Neural crest cell (in vitro differentiated cells): ENCODE measurements at regions not wholly inside any gene's neighbourhood (a gene's known extent, or its start where the extent isn't known, plus 50 kb on each side); places are given as distances from the start of the nearest gene placed in this dataset.

ENCODE experiments used
- DNase-seq: peaks from one replicate; pipeline ENCODE4 v3.0.0; 2021; ENCODE audit warnings: low read depth, mixed read lengths, low spot score
- H3K27ac Mint-ChIP-seq: one replicate; pipeline ENCODE4 v1.8.0; 2021; ENCODE audit warnings: mild to moderate bottlenecking, mixed read lengths; ENCODE audit not compliant: unreplicated experiment
- H3K27me3 Mint-ChIP-seq: 2 replicates; pipeline ENCODE4 v1.8.0; 2021; ENCODE audit warnings: low read depth, mild to moderate bottlenecking, mixed read lengths
- H3K36me3 Mint-ChIP-seq: 2 replicates; pipeline ENCODE4 v1.8.0; 2021; ENCODE audit warnings: low read depth, mild to moderate bottlenecking, mixed read lengths
- H3K4me1 Mint-ChIP-seq: 2 replicates; pipeline ENCODE4 v1.8.0; 2021; ENCODE audit warnings: mixed read lengths
- H3K4me3 Mint-ChIP-seq: one replicate; pipeline ENCODE4 v1.8.0; 2021; ENCODE audit warnings: mild to moderate bottlenecking, mixed read lengths
- H3K9me3 Mint-ChIP-seq: 2 replicates; pipeline ENCODE4 v1.8.0; 2021; ENCODE audit warnings: mixed read lengths
- CTCF ChIP-seq: fragments of 200-600 bp; sonication (generic); conservative IDR thresholded peaks from 2 replicates; pipeline ENCODE4 v1.5.0; 2021; ENCODE audit warnings: antibody characterized with exemption, mild to moderate bottlenecking

GRCh38 chr7:53418834-53419482, 383.5 kb downstream of the POM121L12 start:
- peaks cover 5% of the 10 kb centered on the region for H3K9me3 Mint-ChIP-seq
- TF ChIP-seq CTCF: no peak
- no peaks in the 10 kb centered on the region for H3K27me3 Mint-ChIP-seq
- no peak overlapping the region for H3K27ac Mint-ChIP-seq
- H3K36me3 Mint-ChIP-seq: no peaks in the 10 kb centered on the region
- no peaks in the 10 kb centered on the region for H3K4me1 Mint-ChIP-seq
- no peak overlapping the region for H3K4me3 Mint-ChIP-seq
- DNase-seq: no peak

- Mint-ChIP-seq H3K4me1 (no peaks in the 10 kb centered on the region), H3K4me3 (no peak overlapping the region), H3K36me3 (no peaks in the 10 kb centered on the region), H3K27me3 (no peaks in the 10 kb centered on the region), H3K9me3 (peaks cover 2% of the 10 kb centered on the region), H3K27ac (no peak overlapping the region)
- no peak for DNase-seq
- TF ChIP-seq CTCF: no peak
Observed at GRCh38 chr7:53420550-53420949, 385.1 kb downstream of the POM121L12 start.

DNA sequence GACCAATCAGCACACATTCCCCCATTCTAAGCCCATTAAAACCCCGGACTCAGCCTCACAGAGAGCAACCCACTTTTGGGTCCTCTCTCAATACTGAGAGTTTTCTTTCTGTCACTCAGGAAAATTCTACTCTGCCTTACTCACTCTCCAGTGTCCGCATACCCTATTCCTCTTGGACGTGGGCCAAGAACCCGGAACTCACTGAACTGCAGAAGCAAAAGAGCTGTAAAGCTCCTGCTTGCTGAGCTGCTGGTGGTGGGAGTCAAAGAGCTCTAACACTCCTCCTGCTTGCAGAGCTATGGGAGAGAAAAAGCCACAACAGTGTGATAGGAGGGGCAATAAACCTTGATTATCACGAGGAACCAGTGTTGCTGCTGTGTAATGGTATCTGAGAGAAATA, 386.9 kb downstream of the POM121L12 start:
- DNase-seq: no peak
- no peaks in the 10 kb centered on the region for H3K27me3 Mint-ChIP-seq
- no peaks in the 10 kb centered on the region for H3K9me3 Mint-ChIP-seq
- no peak overlapping the region for H3K27ac Mint-ChIP-seq
- H3K4me3 Mint-ChIP-seq: no peak overlapping the region
- peaks cover 3% of the 10 kb centered on the region for H3K4me1 Mint-ChIP-seq
- H3K36me3 Mint-ChIP-seq: no peaks in the 10 kb centered on the region
- no peak for TF ChIP-seq CTCF

- Mint-ChIP-seq H3K27ac (no peak overlapping the region), H3K9me3 (peaks cover 2% of the 10 kb centered on the region), H3K27me3 (no peaks in the 10 kb centered on the region), H3K4me3 (no peak overlapping the region), H3K36me3 (no peaks in the 10 kb centered on the region), H3K4me1 (peaks cover 3% of the 10 kb centered on the region)
- TF ChIP-seq CTCF: no peak
- DNase-seq: no peak
Observed at GRCh38 chr7:53426145-53426750, 390.8 kb downstream of the POM121L12 start.

DNA sequence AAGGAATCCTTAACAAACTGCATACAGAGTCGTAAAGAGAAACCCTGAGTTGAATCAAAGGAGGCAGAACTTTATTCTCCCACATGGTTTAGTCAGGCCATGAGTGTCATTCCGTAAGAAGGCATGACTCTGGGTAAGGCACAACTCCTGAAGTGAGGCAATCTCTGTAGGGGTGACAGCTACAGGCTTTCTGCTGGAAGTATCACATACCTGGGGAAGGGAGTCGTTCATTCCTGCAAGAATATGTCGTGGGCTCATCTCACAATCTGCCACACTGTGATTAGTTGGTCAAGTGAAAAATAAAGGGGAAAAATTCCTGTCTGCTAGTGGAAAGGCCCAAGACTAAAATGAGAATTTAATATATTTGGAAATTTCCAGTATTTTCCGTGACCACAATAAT, 392.6 kb downstream of the POM121L12 start:
- peaks cover 2% of the 10 kb centered on the region for H3K9me3 Mint-ChIP-seq
- no peaks in the 10 kb centered on the region for H3K27me3 Mint-ChIP-seq
- DNase-seq: no peak
- H3K27ac Mint-ChIP-seq: no peak overlapping the region
- peaks cover 3% of the 10 kb centered on the region for H3K4me1 Mint-ChIP-seq
- no peak for TF ChIP-seq CTCF
- H3K36me3 Mint-ChIP-seq: no peaks in the 10 kb centered on the region
- H3K4me3 Mint-ChIP-seq: no peak overlapping the region
